HG03354 (cell line): ENCODE measurements at regions not wholly inside any gene's neighbourhood (a gene's known extent, or its start where the extent isn't known, plus 50 kb on each side); places are given as distances from the start of the nearest gene placed in this dataset.
"Not testable (repeated sequence)": the region's sequence is repeated elsewhere in the genome, so short reads cannot be mapped to it uniquely, and the experiment has no call there.

Experiments used
- ATAC-seq: cut with Tn5 transposase; IDR thresholded peaks from one replicate; pipeline ENCODE4 v1.9.1; 2021; ENCODE audit warnings: mild to moderate bottlenecking; ENCODE audit not compliant: unreplicated experiment, poor library complexity, severe bottlenecking

- ATAC-seq, result no peak
These were observed 98.3 kb upstream of the MAGI3 start for GRCh38 chr1:113291777-113292602.

GRCh38 chr1:113292603-113293255, 97.6 kb upstream of the MAGI3 start:
- ATAC-seq, result no peak

DNA sequence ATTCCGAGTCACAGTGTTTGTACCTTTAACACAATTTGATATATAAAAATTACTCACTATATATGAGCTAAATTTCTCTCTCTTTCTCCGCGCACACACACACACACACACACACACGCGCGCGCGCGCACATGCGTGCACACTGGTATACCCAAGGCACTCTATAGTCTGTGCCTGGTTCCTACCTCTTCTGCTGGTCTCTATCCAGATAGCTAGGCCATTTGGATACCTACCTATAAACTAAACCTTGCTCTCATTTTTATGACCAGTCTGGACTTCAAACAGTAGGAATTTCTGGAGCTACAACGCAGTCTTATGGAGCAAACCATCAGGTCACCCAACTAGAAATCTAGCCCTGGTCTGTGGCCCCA, 97.1 kb upstream of the MAGI3 start:
- no peak for ATAC-seq

- no peak for ATAC-seq
These were observed 92.6 kb upstream of the MAGI3 start for GRCh38 chr1:113297749-113298148.

DNA sequence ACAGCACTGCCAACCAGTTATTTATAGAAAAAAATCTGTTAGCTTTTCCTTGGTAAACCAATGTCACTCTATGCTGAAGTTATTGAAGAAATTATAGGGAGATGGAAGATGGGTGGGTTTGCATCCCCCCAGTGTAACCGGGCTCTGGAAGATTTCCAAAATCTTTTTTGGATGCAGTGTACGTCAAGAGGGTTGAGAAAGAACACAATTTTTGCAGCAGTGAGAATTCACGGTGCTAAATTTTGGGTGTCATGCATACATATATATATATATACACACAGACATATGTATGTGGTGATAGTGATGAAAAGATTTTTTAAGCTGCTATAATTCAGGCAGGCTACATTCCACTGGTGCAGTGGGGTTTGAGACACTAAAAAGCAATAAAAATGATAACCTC, 91.4 kb upstream of the MAGI3 start:
- ATAC-seq, result no peak

DNA sequence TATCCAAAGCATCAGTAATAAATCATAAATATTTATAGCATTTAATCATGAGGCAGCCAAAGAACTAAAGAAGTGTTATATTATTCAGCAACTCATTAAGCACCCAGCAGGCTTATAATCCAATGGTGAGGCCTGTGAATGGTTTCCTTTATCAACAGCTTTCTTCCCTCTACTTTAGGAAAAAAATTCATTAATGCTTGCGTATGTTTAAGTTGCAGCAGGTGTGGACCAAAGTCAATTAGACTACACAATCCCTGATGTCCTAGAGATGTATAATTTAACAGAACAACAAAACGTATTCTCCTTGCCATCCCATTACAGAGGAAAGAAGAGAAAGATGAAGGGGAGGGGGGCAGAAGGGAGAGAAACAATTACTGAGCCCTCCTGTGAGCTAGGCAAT, 87.7 kb upstream of the MAGI3 start:
- ATAC-seq, result no peak

DNA sequence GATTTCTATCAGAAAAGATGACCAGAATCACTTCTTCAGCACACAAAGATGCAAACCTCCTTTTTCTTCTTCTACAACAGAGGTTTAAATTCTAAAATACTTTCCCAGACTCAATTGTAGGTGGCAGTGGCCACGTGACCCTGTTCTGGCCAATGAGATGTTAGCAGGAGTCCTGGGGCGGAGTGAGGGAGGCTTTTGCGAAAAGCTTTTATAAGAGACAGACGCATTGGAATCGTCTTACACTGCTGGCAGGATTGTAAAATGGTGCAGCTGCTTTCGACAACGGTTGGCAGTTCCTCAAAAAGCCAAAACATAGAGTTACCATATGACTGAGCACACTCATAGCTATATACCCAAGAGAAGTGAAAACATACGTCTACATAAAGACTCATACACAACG, 87.0 kb upstream of the MAGI3 start:
- ATAC-seq, result no peak

DNA sequence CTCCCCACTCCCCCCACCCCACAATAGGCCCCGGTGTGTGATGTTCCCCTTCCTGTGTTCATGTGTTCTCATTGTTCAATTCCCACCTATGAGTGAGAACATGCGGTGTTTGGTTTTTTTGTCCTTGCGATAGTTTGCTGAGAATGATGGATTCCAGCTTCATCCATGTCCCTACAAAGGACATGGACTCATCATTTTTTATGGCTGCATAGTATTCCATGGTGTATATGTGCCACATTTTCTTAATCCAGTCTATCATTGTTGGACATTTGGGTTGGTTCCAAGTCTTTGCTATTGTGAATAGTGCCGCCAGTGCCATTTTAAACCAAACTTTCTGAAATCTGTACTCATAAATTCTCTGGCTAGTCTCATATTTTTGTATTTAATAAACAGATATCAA, 85.3 kb upstream of the MAGI3 start:
- ATAC-seq, result not testable (repeated sequence)

- no peak for ATAC-seq
These were observed 82.4 kb upstream of the MAGI3 start for GRCh38 chr1:113307771-113308445.

DNA sequence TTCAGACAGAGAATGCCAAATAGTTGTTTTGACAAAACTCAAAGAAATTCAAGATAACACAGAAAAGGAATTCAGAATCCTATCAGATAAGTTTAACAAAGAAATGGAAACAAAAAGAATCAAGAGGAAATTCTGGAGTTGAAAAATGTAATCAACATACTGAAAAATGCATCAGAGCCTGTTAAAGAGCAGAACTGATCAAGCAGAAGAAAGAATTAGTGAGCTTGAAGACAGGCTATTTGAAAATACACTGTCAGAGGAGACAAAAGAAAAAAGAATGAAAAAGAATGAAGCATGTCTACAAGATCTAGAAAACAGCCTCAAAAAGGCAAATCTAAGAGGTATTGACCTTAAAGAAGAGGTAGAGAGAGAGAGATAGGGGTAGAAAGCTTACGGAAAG, 77.7 kb upstream of the MAGI3 start:
- not testable (repeated sequence) for ATAC-seq

DNA sequence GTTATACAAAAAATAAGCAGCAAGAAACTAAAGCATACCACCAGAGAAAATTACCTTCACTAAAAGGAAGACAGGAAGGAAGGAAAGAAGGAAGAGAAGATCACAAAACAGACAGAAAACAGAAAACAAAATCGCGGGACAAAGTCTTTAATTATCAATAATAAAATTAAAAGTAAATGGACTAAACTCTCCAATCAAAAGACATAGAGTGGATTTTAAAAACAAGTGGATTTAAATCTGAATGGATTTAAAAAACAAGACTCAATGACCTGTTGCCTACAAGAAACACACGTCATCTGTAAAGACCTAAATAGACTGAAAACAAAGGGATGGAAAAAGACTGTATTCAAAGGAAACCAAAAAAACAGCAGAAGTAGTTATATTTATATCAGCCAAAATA, 75.7 kb upstream of the MAGI3 start:
- ATAC-seq, result no peak

- no peak for ATAC-seq
These were observed 70.0 kb upstream of the MAGI3 start for GRCh38 chr1:113320272-113320671.

DNA sequence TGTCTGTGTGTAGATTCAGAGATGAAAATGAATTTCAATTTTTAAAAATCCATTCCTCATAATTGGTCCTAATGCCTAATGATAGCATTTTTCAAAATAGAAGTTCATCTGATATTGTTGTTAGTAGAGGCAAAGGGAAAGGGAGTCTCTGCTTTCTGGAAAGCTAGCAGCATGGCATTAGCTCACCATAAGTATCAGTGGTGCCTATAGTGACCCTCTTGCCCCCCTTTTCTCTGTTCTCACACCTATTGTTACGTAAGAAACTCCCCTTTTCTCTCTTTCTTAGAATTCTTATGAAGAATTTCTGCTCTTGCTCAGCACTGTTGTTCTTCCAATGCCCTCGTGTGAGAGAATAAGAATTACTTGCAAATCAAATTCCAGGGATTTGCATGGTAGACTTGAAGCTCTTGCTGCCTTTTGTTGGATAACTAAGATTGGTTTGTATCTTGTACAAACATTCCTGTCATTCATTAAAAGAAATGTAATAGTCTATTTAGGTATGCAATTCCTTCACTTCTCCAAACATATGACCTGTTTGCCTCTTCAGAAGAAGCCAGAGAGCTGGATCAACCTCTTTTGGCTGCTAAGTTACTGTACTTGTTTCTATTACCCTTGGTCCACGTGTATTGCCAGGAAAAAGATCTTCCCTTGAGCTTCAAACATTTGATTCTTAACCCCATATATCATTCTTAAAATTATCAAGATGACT, 69.2 kb upstream of the MAGI3 start:
- ATAC-seq, result no peak

DNA sequence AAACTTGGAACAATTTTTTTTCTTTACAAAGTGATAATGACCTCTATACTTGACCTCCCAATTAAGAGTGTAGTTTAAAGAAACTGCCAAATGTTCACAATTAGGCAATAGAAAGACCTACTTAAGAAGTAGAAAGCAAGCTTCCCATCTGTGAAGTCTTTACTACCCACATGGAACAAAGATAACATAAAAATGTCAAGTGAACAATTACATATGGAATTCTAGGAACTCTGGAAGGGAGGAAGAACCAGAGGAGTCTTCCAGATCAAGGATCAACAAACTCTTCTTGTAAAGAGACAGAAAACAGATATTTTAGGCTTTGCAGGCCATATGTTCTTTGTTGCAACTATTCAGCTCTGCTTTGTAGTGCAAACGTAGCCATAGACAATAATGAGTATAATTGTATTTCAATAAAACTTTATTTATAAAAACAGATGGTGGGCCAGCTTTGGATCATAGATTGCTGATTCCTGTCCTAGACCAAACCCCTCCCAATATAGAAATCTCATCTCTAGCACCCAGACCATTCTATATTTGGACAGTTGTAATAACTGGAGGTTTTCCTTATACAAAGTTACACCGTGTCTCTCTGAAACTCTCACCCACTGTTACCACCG, 68.4 kb upstream of the MAGI3 start:
- ATAC-seq, result no peak

GRCh38 chr1:113322439-113322838, 67.9 kb upstream of the MAGI3 start:
- ATAC-seq, result no peak

- no peak for ATAC-seq
These were observed 65.3 kb upstream of the MAGI3 start for GRCh38 chr1:113325022-113325421.

DNA sequence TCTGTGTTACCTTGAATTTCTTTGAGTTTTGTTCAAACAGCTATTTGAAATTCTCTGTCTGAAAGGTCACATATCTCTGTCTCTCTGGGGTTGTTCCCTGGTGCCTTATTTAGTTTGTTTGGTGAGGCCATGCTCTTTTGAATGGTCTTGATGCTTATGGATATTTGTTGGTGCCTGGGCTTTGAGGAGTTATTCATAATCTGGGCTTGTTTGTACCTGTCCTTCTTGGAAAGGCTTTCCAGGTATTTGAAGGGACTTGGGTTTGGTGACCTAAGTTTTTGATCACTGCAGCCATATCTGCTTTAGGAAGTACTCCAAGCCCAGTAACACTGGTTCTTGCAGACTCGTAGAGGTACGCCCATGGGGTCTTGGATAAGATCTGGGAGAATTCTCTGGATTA, 63.3 kb upstream of the MAGI3 start:
- ATAC-seq, result no peak

GRCh38 chr1:113333056-113333455, 57.3 kb upstream of the MAGI3 start:
- ATAC-seq, result no peak

DNA sequence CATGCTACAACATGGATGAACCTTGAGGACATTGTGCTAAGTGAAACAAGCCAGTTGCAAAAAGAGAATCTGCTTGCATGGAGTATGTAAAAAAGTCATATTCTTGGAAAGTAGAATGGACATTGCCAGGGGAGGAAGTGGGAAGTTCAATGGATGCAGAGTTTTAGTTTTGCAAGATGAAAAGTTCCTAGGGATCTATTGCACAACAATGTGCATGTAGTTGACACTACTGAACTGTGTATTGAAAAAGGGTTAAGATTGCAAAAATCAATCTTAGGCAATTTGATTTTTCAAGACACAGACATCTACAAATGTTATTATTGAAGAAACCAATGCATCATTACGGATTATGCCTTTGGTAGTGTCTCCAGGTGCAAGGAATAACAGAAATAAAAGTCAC, 50.3 kb upstream of the MAGI3 start:
- no peak for ATAC-seq
